Astrocyte of the cerebellum (primary cell): ENCODE measurements at regions not wholly inside any gene's neighbourhood (a gene's known extent, or its start where the extent isn't known, plus 50 kb on each side); places are given as distances from the start of the nearest gene placed in this dataset.

ENCODE experiments used
- DNase-seq: peaks from one replicate; pipeline ENCODE4 v3.0.0-alpha.2; 2011; ENCODE audit warnings: low read depth
- H3K4me3 ChIP-seq: 2 replicates; pipeline ENCODE4 v1.5.1; 2011; ENCODE audit warnings: mild to moderate bottlenecking, low read depth, low read length, moderate library complexity
- in situ Hi-C: cut with HindIII; loops from 2 replicates; pipeline ENCODE4 v1.10.0; 2017; ENCODE audit warnings: low sequenced_read_pairs
- TF ChIP-seq, protein P1 (sequence below): IDR thresholded peaks from 2 replicates; pipeline ENCODE4 v1.5.1; 2012; ENCODE audit warnings: low read length, low read depth, moderate library complexity, mild to moderate bottlenecking; ENCODE audit errors: missing control alignments

GRCh38 chr13:85249151-85249550 lies 550.1 kb downstream of the SLITRK6 start:
- TF ChIP-seq, protein P1, sequence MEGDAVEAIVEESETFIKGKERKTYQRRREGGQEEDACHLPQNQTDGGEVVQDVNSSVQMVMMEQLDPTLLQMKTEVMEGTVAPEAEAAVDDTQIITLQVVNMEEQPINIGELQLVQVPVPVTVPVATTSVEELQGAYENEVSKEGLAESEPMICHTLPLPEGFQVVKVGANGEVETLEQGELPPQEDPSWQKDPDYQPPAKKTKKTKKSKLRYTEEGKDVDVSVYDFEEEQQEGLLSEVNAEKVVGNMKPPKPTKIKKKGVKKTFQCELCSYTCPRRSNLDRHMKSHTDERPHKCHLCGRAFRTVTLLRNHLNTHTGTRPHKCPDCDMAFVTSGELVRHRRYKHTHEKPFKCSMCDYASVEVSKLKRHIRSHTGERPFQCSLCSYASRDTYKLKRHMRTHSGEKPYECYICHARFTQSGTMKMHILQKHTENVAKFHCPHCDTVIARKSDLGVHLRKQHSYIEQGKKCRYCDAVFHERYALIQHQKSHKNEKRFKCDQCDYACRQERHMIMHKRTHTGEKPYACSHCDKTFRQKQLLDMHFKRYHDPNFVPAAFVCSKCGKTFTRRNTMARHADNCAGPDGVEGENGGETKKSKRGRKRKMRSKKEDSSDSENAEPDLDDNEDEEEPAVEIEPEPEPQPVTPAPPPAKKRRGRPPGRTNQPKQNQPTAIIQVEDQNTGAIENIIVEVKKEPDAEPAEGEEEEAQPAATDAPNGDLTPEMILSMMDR: no peak
- in situ Hi-C loops: no loop called here
- H3K4me3 ChIP-seq: no peak overlapping the region
- DNase-seq: no peak

GRCh38 chr13:85247780-85248179 lies 551.4 kb downstream of the SLITRK6 start:
- no peak for DNase-seq
- TF ChIP-seq, protein P1: no peak
- no peak overlapping the region for H3K4me3 ChIP-seq
- in situ Hi-C loops: no loop called here

DNA sequence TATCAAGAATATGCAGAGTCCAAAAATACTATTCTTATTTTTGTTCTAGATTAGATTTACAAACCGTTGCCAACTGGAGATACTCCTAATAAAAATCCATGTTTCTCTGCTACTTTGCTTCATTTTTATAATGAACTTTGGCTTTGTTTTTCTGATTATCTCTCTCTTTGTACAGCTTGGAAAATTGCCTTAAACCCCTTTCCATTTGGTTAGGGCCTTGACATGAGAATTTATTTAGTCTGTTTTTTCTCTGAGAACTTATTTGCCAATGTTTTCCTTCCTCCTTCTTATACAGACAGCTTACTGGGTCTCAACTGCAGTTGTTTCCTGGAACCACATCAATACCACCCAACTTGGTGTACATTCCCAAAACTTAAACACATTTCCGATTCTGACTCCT lies 555.4 kb downstream of the SLITRK6 start:
- in situ Hi-C loops: no loop called here
- TF ChIP-seq, protein P1: no peak
- DNase-seq: no peak
- no peak overlapping the region for H3K4me3 ChIP-seq

DNA sequence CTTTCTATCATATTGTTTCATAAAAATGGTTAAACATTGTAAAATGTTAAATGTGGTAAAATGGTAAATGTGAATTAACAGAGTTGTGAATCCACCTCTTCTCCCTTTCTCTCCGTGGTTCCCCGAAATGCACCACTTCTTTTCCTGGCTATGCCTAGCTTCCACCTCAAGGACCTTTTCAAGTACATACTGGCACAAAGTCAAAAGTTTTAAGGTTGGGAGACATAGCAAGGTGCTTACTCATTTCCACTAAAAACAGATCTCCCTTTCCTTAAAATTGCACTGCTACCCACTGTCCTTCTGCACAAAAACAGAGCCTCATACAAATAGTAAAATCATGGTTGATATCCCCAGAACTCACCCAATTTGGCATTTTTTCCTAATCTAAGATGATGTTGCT lies 558.2 kb downstream of the SLITRK6 start:
- in situ Hi-C loops: no loop called here
- peak; percentile 27 for DNase-seq
- TF ChIP-seq, protein P1: no peak
- H3K4me3 ChIP-seq: no peak overlapping the region

DNA sequence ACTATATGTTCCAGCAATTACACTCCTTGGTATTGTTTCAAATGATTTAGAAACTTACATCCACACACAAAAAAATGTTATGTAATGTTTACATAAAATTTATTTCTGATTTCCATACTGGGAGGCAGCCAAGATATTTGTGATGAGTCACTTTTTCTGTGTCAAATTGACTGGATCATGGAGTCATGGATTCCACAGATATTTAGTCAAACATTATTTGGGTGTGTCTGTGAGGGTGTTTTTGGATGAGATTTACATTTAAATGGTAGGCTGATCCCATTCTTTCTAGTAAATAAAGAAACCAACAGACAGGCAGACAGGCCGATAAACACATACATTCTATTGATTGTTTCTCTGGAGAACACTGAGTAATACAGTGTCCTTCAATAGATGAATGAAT lies 562.8 kb downstream of the SLITRK6 start:
- TF ChIP-seq, protein P1: no peak
- no peak overlapping the region for H3K4me3 ChIP-seq
- in situ Hi-C loops: no loop called here
- peak; percentile 13 for DNase-seq

- DNase-seq: no peak
- in situ Hi-C loops: no loop called here
- TF ChIP-seq, protein P1: no peak
- H3K4me3 ChIP-seq: no peak overlapping the region
Measured at GRCh38 chr13:85230691-85231093, 568.5 kb downstream of the SLITRK6 start.

GRCh38 chr13:85228692-85229091 lies 570.5 kb downstream of the SLITRK6 start:
- TF ChIP-seq, protein P1: no peak
- no peak overlapping the region for H3K4me3 ChIP-seq
- DNase-seq: no peak
- in situ Hi-C loops: no loop called here
